ENCODE measurements at regions not wholly inside any gene's neighbourhood (a gene's known extent, or its start where the extent isn't known, plus 50 kb on each side); places are given as distances from the start of the nearest gene placed in this dataset.

GRCh38 chr2:181777734-181778133, 97.4 kb upstream of the NEUROD1 start:
- Histone ChIP-seq H3K79me1 (ENCODE audit: insufficient read depth, low read depth, low read length, poor library complexity, severe bottlenecking) (no peaks in the 10 kb centered on the region), H3K27me3 (ENCODE audit: insufficient read depth, low read length) (no peaks in the 10 kb centered on the region), H3K9me3 (ENCODE audit: control insufficient read depth, low read depth, low read length) (no peaks in the 10 kb centered on the region), H2BK12ac (ENCODE audit: insufficient read length, low read depth, low read length) (no peak overlapping the region), H3K4me1 (ENCODE audit: insufficient read depth, low read length) (no peaks in the 10 kb centered on the region), H3K23me2 (ENCODE audit: insufficient read length, low read depth, low read length, poor library complexity, severe bottlenecking) (no peaks in the 10 kb centered on the region), H3T11ph (ENCODE audit: low read length) (no peak overlapping the region), H2AFZ (ENCODE audit: low read length) (no peak overlapping the region), H4K20me1 (ENCODE audit: control insufficient read depth, insufficient read depth, insufficient read length) (no peaks in the 10 kb centered on the region), H3K79me2 (ENCODE audit: insufficient read depth, low read length) (no peaks in the 10 kb centered on the region), H2BK15ac (ENCODE audit: low read depth, low read length) (no peak overlapping the region), H3K14ac (ENCODE audit: insufficient read depth, low read length) (no peak overlapping the region), H3K56ac (ENCODE audit: insufficient read length, low read depth, low read length) (no peak overlapping the region), H3K4ac (ENCODE audit: low read depth, low read length) (no peak overlapping the region), H4K5ac (ENCODE audit: insufficient read length, low read depth, low read length) (no peak overlapping the region), H2BK5ac (ENCODE audit: insufficient read length, low read length) (no peak overlapping the region), H3K4me2 (ENCODE audit: insufficient read depth, insufficient read length, low read length) (no peak overlapping the region), H2BK120ac (ENCODE audit: low read depth, low read length, poor library complexity, severe bottlenecking) (no peak overlapping the region), H2AK5ac (ENCODE audit: insufficient read length, low read length) (no peak overlapping the region), H4K8ac (replicated peaks; ENCODE audit: insufficient read length, low read depth, low read length) (no peak overlapping the region), H3K27ac (ENCODE audit: insufficient read length, low read depth, low read length) (no peak overlapping the region), H3K18ac (ENCODE audit: insufficient read length, low read depth, low read length) (no peak overlapping the region), H3K23ac (ENCODE audit: insufficient read length, low read depth, low read length) (no peak overlapping the region), H4K91ac (ENCODE audit: insufficient read length, low read depth, low read length) (no peak overlapping the region), H2BK20ac (ENCODE audit: low read depth, low read length, poor library complexity, severe bottlenecking) (no peak overlapping the region), H3K9ac (ENCODE audit: extremely low read depth, insufficient read length, low read length) (no peak overlapping the region)
- no CpG with 5 or more reads among the region's 3 CpGs for WGBS (ENCODE audit: extremely low coverage, insufficient read length, low lambda C conversion rate)
- Mint-ChIP-seq H3K36me3 (ENCODE audit: insufficient read depth in 1 of 3, low read depth in 3 of 3) (no peaks in the 10 kb centered on the region), H3K4me1 (peaks cover 6 to 13% of the 10 kb centered on the region in 2 experiments), H3K9me3 (no peaks in the 10 kb centered on the region), H3K4me3 (no peak overlapping the region), H3K27me3 (ENCODE audit: low read depth) (no peaks in the 10 kb centered on the region), H3K27ac (no peak overlapping the region)
- no peak for DNase-seq
- TF ChIP-seq CTCF (conservative IDR thresholded peaks at IDR 0.05): no peak

Data from H9 (cell line).